Keratinocyte (primary cell): ENCODE measurements at regions not wholly inside any gene's neighbourhood (a gene's known extent, or its start where the extent isn't known, plus 50 kb on each side); places are given as distances from the start of the nearest gene placed in this dataset.

Experiments
- DNase-seq: peaks from one replicate; pipeline ENCODE4 v3.0.0-alpha.2; 2011; ENCODE audit warnings: low read depth, missing footprints, low spot score
- FAIRE-seq: peaks from 2 replicates; lab custom pipeline; 2011; peaks lifted over from hg19 to GRCh38; lab: Jason Lieb, UNC
- H2AFZ ChIP-seq: 2 replicates; pipeline ENCODE4 v1.6.0; 2012; ENCODE audit warnings: low read length, control low read depth, inconsistent platforms; ENCODE audit not compliant: control insufficient read depth
- H3K27ac ChIP-seq: 2 replicates; pipeline ENCODE4 v1.5.1; 2011; ENCODE audit warnings: low read length; ENCODE audit not compliant: control insufficient read depth, insufficient read depth
- H3K27me3 ChIP-seq: 3 replicates; pipeline ENCODE4 v1.6.0; 2011; ENCODE audit warnings: low read length; ENCODE audit not compliant: control insufficient read depth, insufficient read depth; ENCODE audit errors: extremely low read depth
- H3K36me3 ChIP-seq, 2 experiments: 2 replicates in 1 of 2; 3 replicates in 1 of 2; pipeline ENCODE4 v1.5.1; 2011; ENCODE audit warnings: low read length in 2 of 2, mild to moderate bottlenecking in 1 of 2; ENCODE audit not compliant: control insufficient read depth in 2 of 2, insufficient read depth in 2 of 2; ENCODE audit errors: extremely low read depth in 1 of 2
- H3K4me1 ChIP-seq: 3 replicates; pipeline ENCODE4 v1.5.1; 2011; ENCODE audit warnings: low read length; ENCODE audit not compliant: control insufficient read depth, insufficient read depth; ENCODE audit errors: extremely low read depth
- H3K4me2 ChIP-seq: 3 replicates; pipeline ENCODE4 v1.6.0; 2011; ENCODE audit warnings: low read depth, low read length; ENCODE audit not compliant: control insufficient read depth, insufficient read depth; ENCODE audit errors: extremely low read depth
- H3K4me3 ChIP-seq, 3 experiments: fragments of 200-600 bp in 1 of 3; sonication (generic) in 1 of 3; 2 replicates in 2 of 3; 3 replicates in 1 of 3; pipeline ENCODE4 v1.5.1; 2011 to 2016; ENCODE audit warnings: low read length in 3 of 3, mild to moderate bottlenecking in 3 of 3, control low read depth in 2 of 3, inconsistent platforms in 1 of 3, low read depth in 1 of 3, mixed read lengths in 1 of 3, mixed run types in 1 of 3, moderate library complexity in 1 of 3; ENCODE audit not compliant: control insufficient read depth in 2 of 3, insufficient read depth in 2 of 3; ENCODE audit errors: extremely low read depth in 1 of 3
- H3K79me2 ChIP-seq: 2 replicates; pipeline ENCODE4 v1.6.0; 2012; ENCODE audit warnings: low read length; ENCODE audit not compliant: control insufficient read depth, insufficient read depth
- H3K9ac ChIP-seq: 3 replicates; pipeline ENCODE4 v1.6.0; 2011; ENCODE audit warnings: low read length; ENCODE audit not compliant: control insufficient read depth, insufficient read depth; ENCODE audit errors: extremely low read depth
- H3K9me1 ChIP-seq: 3 replicates; pipeline ENCODE4 v1.6.0; 2011; ENCODE audit warnings: low read length; ENCODE audit not compliant: control insufficient read depth, insufficient read depth; ENCODE audit errors: extremely low read depth
- H3K9me3 ChIP-seq: 2 replicates; pipeline ENCODE4 v1.5.1; 2012; ENCODE audit warnings: low read depth, low read length; ENCODE audit not compliant: control insufficient read depth
- H4K20me1 ChIP-seq: 3 replicates; pipeline ENCODE4 v1.6.0; 2011; ENCODE audit warnings: low read length; ENCODE audit not compliant: control insufficient read depth, insufficient read depth; ENCODE audit errors: extremely low read depth
- CTCF ChIP-seq, 3 experiments: IDR thresholded peaks in 1 of 3; conservative IDR thresholded peaks in 1 of 3; optimal IDR thresholded peaks in 1 of 3; 2 replicates in 2 of 3; 3 replicates in 1 of 3; pipeline versions ENCODE3 to v1.5.1; 2011; ENCODE audit warnings: low read length in 3 of 3, mild to moderate bottlenecking in 3 of 3, moderate library complexity in 2 of 3, control low read depth in 1 of 3, inconsistent platforms in 1 of 3; ENCODE audit not compliant: insufficient read depth in 2 of 3; ENCODE audit errors: extremely low read depth in 1 of 3
- EZH2 ChIP-seq: IDR thresholded peaks from one replicate; pipeline ENCODE4 v1.6.1; 2012; ENCODE audit warnings: inconsistent platforms, mild to moderate bottlenecking, low read length, moderate library complexity
- dilution Hi-C: fragments of 300-500 bp; cut with MboI; formaldehyde crosslinking; loops from one replicate; pipeline ENCODE4 v1.7.0; 2020; ENCODE audit warnings: low sequenced_read_pairs; ENCODE audit not compliant: extremely low pct_ligation_motif_present

- Histone ChIP-seq H3K9ac (no peak overlapping the region), H3K4me1 (no peaks in the 10 kb centered on the region), H3K4me3 (no peak overlapping the region), H4K20me1 (no peaks in the 10 kb centered on the region), H3K36me3 (no peaks in the 10 kb centered on the region), H3K4me2 (no peak overlapping the region), H3K9me3 (no peaks in the 10 kb centered on the region), H3K9me1 (no peaks in the 10 kb centered on the region), H3K79me2 (no peaks in the 10 kb centered on the region), H3K27ac (no peak overlapping the region), H2AFZ (no peak overlapping the region), H3K27me3 (peaks cover 3% of the 10 kb centered on the region)
- dilution Hi-C loops = no loop called here
- FAIRE-seq (no peak), DNase-seq (no peak)
- TF ChIP-seq EZH2 = no peak
- no peak for TF ChIP-seq CTCF (optimal IDR thresholded peaks at IDR 0.05 in 1 of 3, IDR thresholded peaks at IDR 0.05 in 1 of 3, conservative IDR thresholded peaks at IDR 0.05 in 1 of 3; ENCODE audit: extremely low read depth in 1 of 3, insufficient read depth in 2 of 3, low read length in 3 of 3)
Observed at GRCh38 chr17:73865831-73866230, 221.6 kb upstream of the SDK2 start.

GRCh38 chr17:73867056-73867455 is 222.8 kb upstream of the SDK2 start:
- Histone ChIP-seq H3K4me2 (no peak overlapping the region), H3K4me1 (no peaks in the 10 kb centered on the region), H3K27me3 (peaks cover 6% of the 10 kb centered on the region), H3K36me3 (no peaks in the 10 kb centered on the region), H3K27ac (no peak overlapping the region), H3K9ac (no peak overlapping the region), H2AFZ (no peak overlapping the region), H3K79me2 (no peaks in the 10 kb centered on the region), H3K9me3 (no peaks in the 10 kb centered on the region), H3K9me1 (no peaks in the 10 kb centered on the region), H3K4me3 (no peak overlapping the region), H4K20me1 (no peaks in the 10 kb centered on the region)
- DNase-seq (no peak), FAIRE-seq (no peak)
- dilution Hi-C loops = no loop called here
- TF ChIP-seq CTCF (optimal IDR thresholded peaks at IDR 0.05 in 1 of 3, IDR thresholded peaks at IDR 0.05 in 1 of 3, conservative IDR thresholded peaks at IDR 0.05 in 1 of 3; ENCODE audit: extremely low read depth in 1 of 3, insufficient read depth in 2 of 3, low read length in 3 of 3) (no peak), EZH2 (no peak)
